SK-N-SH treated with all-trans-retinoic acid at 6 μM for 48 hours (cell line): ENCODE measurements at regions not wholly inside any gene's neighbourhood (a gene's known extent, or its start where the extent isn't known, plus 50 kb on each side); places are given as distances from the start of the nearest gene placed in this dataset.

Experiments
- ARNTL ChIP-seq: fragments of 450-650 bp; formaldehyde crosslinking; IDR thresholded peaks from 2 replicates; pipeline ENCODE4 v1.5.0; 2020; ENCODE audit warnings: low read depth, mild to moderate bottlenecking, moderate library complexity, borderline replicate concordance
- ZC3H10 ChIP-seq: fragments of 250-450 bp; sonication (Bioruptor Pico); IDR thresholded peaks from 2 replicates; pipeline ENCODE4 v1.5.1; 2021; ENCODE audit warnings: mild to moderate bottlenecking, moderate library complexity
- TF ChIP-seq, protein P1 (sequence below): fragments of 250-450 bp; sonication (Bioruptor Pico); IDR thresholded peaks from 2 replicates; pipeline ENCODE4 v1.8.0; 2020; ENCODE audit warnings: mild to moderate bottlenecking, moderate library complexity, borderline replicate concordance

DNA sequence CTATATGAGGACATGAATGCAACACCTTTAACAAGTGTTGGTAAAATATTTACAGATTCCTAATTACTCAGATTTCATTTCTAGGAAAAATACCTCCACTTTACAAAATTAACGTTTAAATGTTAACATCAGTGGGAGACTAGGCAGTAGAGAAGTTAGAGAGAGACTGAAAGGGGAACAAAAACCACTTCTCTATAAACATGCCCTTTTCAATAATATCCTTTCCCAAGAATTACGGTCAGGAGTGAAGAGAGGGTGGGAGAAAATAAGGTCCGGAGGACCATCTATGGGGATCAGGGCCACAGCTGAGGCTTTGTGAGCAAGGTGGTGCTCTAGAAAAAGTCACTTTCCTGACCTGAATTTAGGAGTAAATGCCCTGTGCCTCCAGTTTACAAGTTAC, 65.3 kb upstream of the WIPF1 start:
- TF ChIP-seq ARNTL (CRISPR knock-in tag) (no peak), ZC3H10 (CRISPR knock-in tag) (no peak)
- TF ChIP-seq, protein P1, sequence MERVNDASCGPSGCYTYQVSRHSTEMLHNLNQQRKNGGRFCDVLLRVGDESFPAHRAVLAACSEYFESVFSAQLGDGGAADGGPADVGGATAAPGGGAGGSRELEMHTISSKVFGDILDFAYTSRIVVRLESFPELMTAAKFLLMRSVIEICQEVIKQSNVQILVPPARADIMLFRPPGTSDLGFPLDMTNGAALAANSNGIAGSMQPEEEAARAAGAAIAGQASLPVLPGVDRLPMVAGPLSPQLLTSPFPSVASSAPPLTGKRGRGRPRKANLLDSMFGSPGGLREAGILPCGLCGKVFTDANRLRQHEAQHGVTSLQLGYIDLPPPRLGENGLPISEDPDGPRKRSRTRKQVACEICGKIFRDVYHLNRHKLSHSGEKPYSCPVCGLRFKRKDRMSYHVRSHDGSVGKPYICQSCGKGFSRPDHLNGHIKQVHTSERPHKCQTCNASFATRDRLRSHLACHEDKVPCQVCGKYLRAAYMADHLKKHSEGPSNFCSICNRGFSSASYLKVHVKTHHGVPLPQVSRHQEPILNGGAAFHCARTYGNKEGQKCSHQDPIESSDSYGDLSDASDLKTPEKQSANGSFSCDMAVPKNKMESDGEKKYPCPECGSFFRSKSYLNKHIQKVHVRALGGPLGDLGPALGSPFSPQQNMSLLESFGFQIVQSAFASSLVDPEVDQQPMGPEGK (CRISPR knock-in tag), result no peak
